ENCODE measurements at regions not wholly inside any gene's neighbourhood (a gene's known extent, or its start where the extent isn't known, plus 50 kb on each side); places are given as distances from the start of the nearest gene placed in this dataset.

DNA sequence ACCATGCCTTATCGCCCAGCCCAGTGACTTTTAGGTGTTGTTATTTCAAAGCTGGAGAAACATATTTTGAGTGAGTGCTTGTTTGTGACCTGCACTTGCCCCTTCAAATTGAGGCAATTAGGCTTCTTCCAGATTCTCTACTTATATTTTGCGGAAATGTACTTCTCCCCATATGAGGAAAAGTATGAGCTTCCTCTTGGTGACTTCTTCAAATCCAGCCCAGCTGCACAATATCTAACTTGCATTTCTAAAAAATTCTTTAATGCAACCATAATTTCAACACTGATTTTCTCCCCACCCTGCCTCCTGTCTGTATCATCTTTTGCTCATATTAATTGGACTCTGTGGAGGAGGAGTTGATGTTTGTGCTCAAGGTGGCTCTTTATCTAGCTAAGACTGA is 391.2 kb upstream of the POU3F3 start:
- ATAC-seq (no peak), DNase-seq (no peak)
- no peaks in the 10 kb centered on the region for H3K36me3 ChIP-seq (ENCODE audit: low read depth)
- H3K4me1 ChIP-seq (ENCODE audit: low read depth), result no peaks in the 10 kb centered on the region
- no peak for TF ChIP-seq CTCF (IDR thresholded peaks at IDR 0.05)
- no peaks in the 10 kb centered on the region for H3K9me3 ChIP-seq
- no peak overlapping the region for H3K4me3 ChIP-seq
- intact Hi-C loops (cut with DNase I, micrococcal nuclease), result no loop called here

- no peak for TF ChIP-seq CTCF (IDR thresholded peaks at IDR 0.05)
- H3K4me3 ChIP-seq, result no peak overlapping the region
- no peak for DNase-seq
- no peaks in the 10 kb centered on the region for H3K36me3 ChIP-seq (ENCODE audit: low read depth)
- intact Hi-C loops (cut with DNase I, micrococcal nuclease), result no loop called here
- ATAC-seq, result no peak
- H3K4me1 ChIP-seq (ENCODE audit: low read depth), result no peaks in the 10 kb centered on the region
- H3K9me3 ChIP-seq, result no peaks in the 10 kb centered on the region
Observed at GRCh38 chr2:104465981-104466380, 387.9 kb upstream of the POU3F3 start.

GRCh38 chr2:104468846-104469245 is 385.1 kb upstream of the POU3F3 start:
- intact Hi-C loops (cut with DNase I, micrococcal nuclease), result no loop called here
- TF ChIP-seq CTCF (IDR thresholded peaks at IDR 0.05), result no peak
- DNase-seq (no peak), ATAC-seq (no peak)
- H3K36me3 ChIP-seq (ENCODE audit: low read depth), result no peaks in the 10 kb centered on the region
- H3K4me1 ChIP-seq (ENCODE audit: low read depth), result no peaks in the 10 kb centered on the region
- H3K9me3 ChIP-seq, result no peaks in the 10 kb centered on the region
- no peak overlapping the region for H3K4me3 ChIP-seq

GRCh38 chr2:104472076-104472475 is 381.8 kb upstream of the POU3F3 start:
- intact Hi-C loops (cut with DNase I, micrococcal nuclease), result no loop called here
- H3K4me1 ChIP-seq (ENCODE audit: low read depth), result no peaks in the 10 kb centered on the region
- no peak overlapping the region for H3K4me3 ChIP-seq
- DNase-seq (no peak), ATAC-seq (no peak)
- H3K36me3 ChIP-seq (ENCODE audit: low read depth), result no peaks in the 10 kb centered on the region
- TF ChIP-seq CTCF (IDR thresholded peaks at IDR 0.05), result no peak
- no peaks in the 10 kb centered on the region for H3K9me3 ChIP-seq

DNA sequence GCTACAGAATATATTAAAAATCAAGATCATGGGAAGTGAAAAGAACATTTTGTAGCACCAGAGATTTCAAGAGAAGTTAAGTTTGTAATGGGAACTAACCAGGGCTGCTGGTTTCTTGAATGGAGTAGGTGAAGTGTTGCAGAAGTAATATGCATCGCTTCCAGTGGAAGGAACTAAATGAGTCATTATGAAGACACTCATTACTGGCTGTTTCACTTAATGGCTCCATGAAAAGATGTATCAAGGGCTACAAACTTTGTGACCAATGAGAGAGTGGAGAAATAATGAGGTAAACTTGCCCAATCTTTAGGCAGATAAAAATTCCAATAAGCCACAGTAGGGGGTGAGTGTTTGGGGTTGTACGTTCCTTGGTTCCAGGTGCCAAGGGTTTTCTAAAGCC is 380.4 kb upstream of the POU3F3 start:
- H3K4me1 ChIP-seq (ENCODE audit: low read depth), result no peaks in the 10 kb centered on the region
- TF ChIP-seq CTCF (IDR thresholded peaks at IDR 0.05), result no peak
- no peak for ATAC-seq
- intact Hi-C loops (cut with DNase I, micrococcal nuclease), result no loop called here
- no peak overlapping the region for H3K4me3 ChIP-seq
- DNase-seq, result no peak
- no peaks in the 10 kb centered on the region for H3K9me3 ChIP-seq
- H3K36me3 ChIP-seq (ENCODE audit: low read depth), result no peaks in the 10 kb centered on the region

DNA sequence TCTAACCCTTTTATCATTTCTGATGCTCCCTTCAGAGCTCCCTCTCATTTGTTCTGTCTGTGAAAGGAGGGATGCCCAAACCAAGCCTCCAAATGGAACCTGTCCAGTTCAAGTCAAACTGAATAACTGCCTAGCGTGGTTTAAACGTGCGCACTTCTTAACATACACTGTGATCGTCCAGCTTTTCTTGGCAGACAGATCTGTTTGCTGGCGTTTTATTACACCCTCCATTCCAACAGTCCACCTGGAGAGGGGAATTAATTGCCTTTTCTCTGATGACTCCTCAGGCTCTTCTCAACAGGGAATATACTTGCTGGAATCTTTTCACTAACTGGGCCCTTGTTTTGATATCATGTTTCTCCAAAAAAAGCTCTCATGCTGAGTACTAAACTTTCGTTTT is 379.2 kb upstream of the POU3F3 start:
- Histone ChIP-seq H3K9me3 (no peaks in the 10 kb centered on the region), H3K4me1 (ENCODE audit: low read depth) (no peaks in the 10 kb centered on the region), H3K4me3 (no peak overlapping the region), H3K36me3 (ENCODE audit: low read depth) (no peaks in the 10 kb centered on the region)
- intact Hi-C loops (cut with DNase I, micrococcal nuclease), result no loop called here
- no peak for TF ChIP-seq CTCF (IDR thresholded peaks at IDR 0.05)
- ATAC-seq, result no peak
- DNase-seq, result no peak

All from mucosa of descending colon (tissue), 3 donors.